HepG2 (cell line): ENCODE measurements at regions not wholly inside any gene's neighbourhood (a gene's known extent, or its start where the extent isn't known, plus 50 kb on each side); places are given as distances from the start of the nearest gene placed in this dataset.
A peak's percentile ranks its signal among the peaks of the same experiment; 100 is the strongest.

Experiments used
- ATAC-seq: fragments of 200-7000 bp; cut with Tn5 transposase; 3 replicates; pipeline ENCODE4 v1.9.1; 2020; ENCODE audit warnings: mild to moderate bottlenecking, moderate library complexity
- BruUV-seq: library from RNA; stranded (reverse); fragments of 400-500 nt; replicated peaks from 2 replicates; lab custom pipeline; 2021; lab: Mats Ljungman, UMichigan
- CTCF ChIA-PET: fragments of 300-600 bp; formaldehyde crosslinking; extraction: SDS; loops from one replicate; lab custom pipeline; 2021; ENCODE audit warnings: low total read pairs, inconsistent platforms, low intra/inter-chr PET ratio; lab: Yijun Ruan, JAX
- POLR2A ChIA-PET: fragments of 350-600 bp; sonication (Branson Sonifier 250); formaldehyde crosslinking; loops from one replicate; lab custom pipeline; 2020; ENCODE audit warnings: antibody characterized with exemption, inconsistent platforms; lab: Yijun Ruan, JAX
- DNase-seq: peaks from one replicate; pipeline ENCODE4 v3.0.0-alpha.2; 2015; ENCODE audit warnings: low spot score
- FAIRE-seq: peaks from 3 replicates; lab custom pipeline; 2011; peaks lifted over from hg19 to GRCh38; lab: Jason Lieb, UNC
- H2AFZ ChIP-seq: one replicate; pipeline ENCODE4 v1.6.1; 2011; ENCODE audit warnings: low read length, inconsistent platforms
- H3K27ac ChIP-seq: fragments of 300-600 bp; 3 replicates; pipeline ENCODE4 v1.8.0; 2011; ENCODE audit warnings: mixed run types, mild to moderate bottlenecking, mixed read lengths, low read length, inconsistent platforms; ENCODE audit not compliant: insufficient read depth; ENCODE audit errors: extremely low read length
- H3K27me3 ChIP-seq, 2 experiments: fragments of 200-600 bp in 1 of 2; 2 replicates in 1 of 2; 3 replicates in 1 of 2; pipeline versions ENCODE4 v1.6.0 to v1.8.0; 2011; ENCODE audit warnings: low read length in 2 of 2, mild to moderate bottlenecking in 2 of 2, moderate library complexity in 2 of 2, inconsistent platforms in 1 of 2; ENCODE audit not compliant: insufficient read depth in 2 of 2, control insufficient read depth in 1 of 2
- H3K36me3 ChIP-seq, 2 experiments: fragments of 200-600 bp in 1 of 2; replicated peaks in 1 of 2; 2 replicates in 1 of 2; 3 replicates in 1 of 2; pipeline versions ENCODE4 v1.5.1 to v1.8.0; 2011; ENCODE audit warnings: low read length in 2 of 2, inconsistent platforms in 1 of 2; ENCODE audit not compliant: insufficient read depth in 2 of 2, control insufficient read depth in 1 of 2
- H3K4me1 ChIP-seq: 2 replicates; pipeline ENCODE4 v1.5.1; 2012; ENCODE audit warnings: low read length, inconsistent platforms; ENCODE audit not compliant: insufficient read depth
- H3K4me2 ChIP-seq: 2 replicates; pipeline ENCODE4 v1.6.0; 2011; ENCODE audit warnings: low read depth, low read length, inconsistent platforms
- H3K4me3 ChIP-seq, 3 experiments: fragments of 200-600 bp in 1 of 3; sonication (generic), shearing (Covaris generic) in 1 of 3; replicated peaks in 1 of 3; 2 replicates each; pipeline ENCODE4 v1.5.1; 2011 to 2016; ENCODE audit warnings: low read length in 3 of 3, inconsistent platforms in 2 of 3, low read depth in 2 of 3, mild to moderate bottlenecking in 2 of 3, control low read depth in 1 of 3, mixed read lengths in 1 of 3; ENCODE audit not compliant: insufficient read depth in 1 of 3
- H3K79me2 ChIP-seq: one replicate; pipeline ENCODE4 v1.6.1; 2011; ENCODE audit warnings: low read length, inconsistent platforms; ENCODE audit not compliant: insufficient read depth
- H3K9ac ChIP-seq: 2 replicates; pipeline ENCODE4 v1.6.0; 2011; ENCODE audit warnings: mild to moderate bottlenecking, low read depth, low read length, inconsistent platforms; ENCODE audit not compliant: insufficient read depth
- H3K9me3 ChIP-seq: 2 replicates; pipeline ENCODE4 v1.5.1; 2012; ENCODE audit warnings: mild to moderate bottlenecking, low read length
- H4K20me1 ChIP-seq: 2 replicates; pipeline ENCODE4 v1.6.0; 2011; ENCODE audit warnings: inconsistent platforms, mild to moderate bottlenecking, low read length, moderate library complexity; ENCODE audit not compliant: insufficient read depth
- CTCF ChIP-seq: sonication (generic); formaldehyde crosslinking; IDR thresholded peaks from 2 replicates; pipeline ENCODE4 v1.5.0; 2020; ENCODE audit warnings: mild to moderate bottlenecking, missing genetic modification reagents, moderate library complexity
- NR2C2 ChIP-seq: sonication (generic); formaldehyde crosslinking; IDR thresholded peaks from 2 replicates; pipeline ENCODE4 v1.4.0; 2020; ENCODE audit warnings: missing genetic modification reagents, mild to moderate bottlenecking, moderate library complexity, borderline replicate concordance
- SRSF1 ChIP-seq: fragments of 200-400 bp; formaldehyde crosslinking; optimal IDR thresholded peaks from 2 replicates; pipeline ENCODE3; 2017; ENCODE audit warnings: mild to moderate bottlenecking, low read depth, low read length, moderate library complexity
- ZBTB33 ChIP-seq: sonication (generic); formaldehyde crosslinking; IDR thresholded peaks from 2 replicates; pipeline ENCODE4 v1.4.0; 2020; ENCODE audit warnings: missing genetic modification reagents
- ZNF501 ChIP-seq: sonication (generic); formaldehyde crosslinking; IDR thresholded peaks from 2 replicates; pipeline ENCODE4 v1.5.1; 2020; ENCODE audit warnings: mild to moderate bottlenecking, moderate library complexity, missing genetic modification reagents
- WGBS: methylation state at CpG from one replicate; pipeline ENCODE4 v1.1.6; 2017; ENCODE audit warnings: low lambda C conversion rate; 5-methylcytosine and 5-hydroxymethylcytosine counted together
- in situ Hi-C: cut with HindIII; loops from 2 replicates; pipeline ENCODE4 v1.10.0; 2017; ENCODE audit warnings: low pct_unique_long_range_greater_than_20kb; ENCODE audit not compliant: extremely low pct_ligation_motif_present
- intact Hi-C: fragments of 100-400 bp; cut with micrococcal nuclease; formaldehyde crosslinking; loops from one replicate; pipeline ENCODE4 v1.10.0; 2022; ENCODE audit not compliant: unreplicated experiment

- in situ Hi-C loops = no loop called here
These were observed 661.8 kb upstream of the RGMB start for GRCh38 chr5:98111686-98112085.

GRCh38 chr5:98121036-98121936, 652.2 kb upstream of the RGMB start:
- 14% methylated on average over 10 of the region's 16 CpGs for WGBS
- Histone ChIP-seq H3K79me2 (no peaks in the 10 kb centered on the region), H3K4me2 (no peak overlapping the region), H3K27ac (no peak overlapping the region), H3K9me3 (peaks cover 6% of the 10 kb centered on the region; the same call in 1 of the 2 replicates), H3K4me1 (no peaks in the 10 kb centered on the region), H3K36me3 (no peaks in the 10 kb centered on the region), H3K4me3 (no peak overlapping the region), H3K27me3 (no peaks in the 10 kb centered on the region), H3K9ac (no peak overlapping the region), H2AFZ (no peak overlapping the region), H4K20me1 (no peaks in the 10 kb centered on the region)
- POLR2A ChIA-PET = no interaction called here
- DNase-seq (peak; percentile 4), FAIRE-seq (no peak), ATAC-seq (peak; percentile 44; the same call in 2 of the 3 replicates)
- intact Hi-C loops = no loop called here
- TF ChIP-seq NR2C2 (CRISPR knock-in tag) = no peak
- TF ChIP-seq SRSF1 = no peak
- peak; percentile 30; the same call in 1 of the 2 replicates for TF ChIP-seq CTCF
- no TSS peak for BruUV-seq
- in situ Hi-C loops = no loop called here
- CTCF ChIA-PET = no interaction called here

More at GRCh38 chr5:98111686-98112085, 661.8 kb upstream of the RGMB start:
- no TSS peak for BruUV-seq
- no peak overlapping the region for H3K27ac ChIP-seq
- H3K4me2 ChIP-seq = no peak overlapping the region
- H3K27me3 ChIP-seq = no peaks in the 10 kb centered on the region
- H3K9me3 ChIP-seq = no peaks in the 10 kb centered on the region
- H3K9ac ChIP-seq = no peak overlapping the region
- no peak overlapping the region for H2AFZ ChIP-seq
- H4K20me1 ChIP-seq = no peaks in the 10 kb centered on the region
- no peak for FAIRE-seq
- ChIA-PET CTCF (no interaction called here), POLR2A (no interaction called here)
- intact Hi-C loops = no loop called here
- H3K4me1 ChIP-seq = no peaks in the 10 kb centered on the region
- no peak for DNase-seq
- TF ChIP-seq ZNF501 (CRISPR knock-in tag) (no peak), ZBTB33 (CRISPR knock-in tag) (no peak)
- H3K4me3 ChIP-seq = no peak overlapping the region
- ATAC-seq = no peak
- H3K79me2 ChIP-seq = no peaks in the 10 kb centered on the region
- H3K36me3 ChIP-seq = no peaks in the 10 kb centered on the region
